OCI-LY7 (cell line): ENCODE measurements at regions not wholly inside any gene's neighbourhood (a gene's known extent, or its start where the extent isn't known, plus 50 kb on each side); places are given as distances from the start of the nearest gene placed in this dataset.

ENCODE experiments used
- BruUV-seq: library from RNA; stranded (reverse); fragments of 400-500 nt; replicated peaks from 2 replicates; lab custom pipeline; 2021; lab: Mats Ljungman, UMichigan
- CTCF ChIA-PET: fragments of 300-600 bp; sonication (Branson Sonifier 250); formaldehyde crosslinking; loops from one replicate; lab custom pipeline; 2022; ENCODE audit warnings: antibody characterized with exemption; ENCODE audit not compliant: unreplicated experiment; lab: Charles Lee
- POLR2A ChIA-PET: fragments of 300-600 bp; sonication (Branson Sonifier 250); formaldehyde crosslinking; loops from one replicate; lab custom pipeline; 2022; ENCODE audit warnings: antibody characterized with exemption; lab: Charles Lee
- DNase-seq: peaks from one replicate; pipeline ENCODE4 v3.0.0-alpha.2; 2015; ENCODE audit warnings: low spot score
- H2AFZ ChIP-seq: fragments of 200-600 bp; sonication (generic), shearing (Covaris generic); 2 replicates; pipeline ENCODE4 v1.6.1; 2014; ENCODE audit warnings: mild to moderate bottlenecking, antibody characterized with exemption, low read length, moderate library complexity
- H3K27ac ChIP-seq: fragments of 200-600 bp; sonication (generic); 2 replicates; pipeline ENCODE4 v1.5.1; 2014; ENCODE audit warnings: mixed run types, low read depth, mild to moderate bottlenecking, moderate library complexity, low read length, inconsistent platforms; ENCODE audit not compliant: poor library complexity, severe bottlenecking
- H3K36me3 ChIP-seq: fragments of 200-600 bp; sonication (generic); 2 replicates; pipeline ENCODE4 v1.6.1; 2014; ENCODE audit warnings: mild to moderate bottlenecking, antibody characterized with exemption, low read length, moderate library complexity, mixed read lengths; ENCODE audit not compliant: insufficient read depth
- H3K4me1 ChIP-seq: fragments of 200-600 bp; sonication (generic); 2 replicates; pipeline ENCODE4 v1.5.1; 2014; ENCODE audit warnings: mild to moderate bottlenecking, low read length; ENCODE audit not compliant: insufficient read depth, poor library complexity, severe bottlenecking
- H3K4me2 ChIP-seq: fragments of 200-600 bp; sonication (generic); 2 replicates; pipeline ENCODE4 v1.6.1; 2014; ENCODE audit warnings: mild to moderate bottlenecking, low read length
- H3K4me3 ChIP-seq: fragments of 200-600 bp; sonication (generic); 2 replicates; pipeline ENCODE4 v1.5.1; 2014; ENCODE audit warnings: mild to moderate bottlenecking, low read depth, low read length; ENCODE audit not compliant: poor library complexity, severe bottlenecking
- H3K79me2 ChIP-seq: fragments of 200-600 bp; sonication (generic); 2 replicates; pipeline ENCODE4 v1.6.1; 2016; ENCODE audit warnings: low read depth, mild to moderate bottlenecking, low read length, moderate library complexity, mixed read lengths; ENCODE audit not compliant: insufficient read depth
- H3K9me2 ChIP-seq: fragments of 200-600 bp; sonication (generic); 2 replicates; pipeline ENCODE4 v1.6.1; 2016; ENCODE audit warnings: mild to moderate bottlenecking, low read length, mixed read lengths; ENCODE audit not compliant: insufficient read depth
- H3K9me3 ChIP-seq: fragments of 200-600 bp; sonication (generic); 2 replicates; pipeline ENCODE4 v1.6.1; 2014; ENCODE audit warnings: mild to moderate bottlenecking, mixed run types, low read length, mixed read lengths
- H4K20me1 ChIP-seq: fragments of 200-600 bp; sonication (generic); 2 replicates; pipeline ENCODE4 v1.6.1; 2014; ENCODE audit warnings: mild to moderate bottlenecking, antibody characterized with exemption, low read length, moderate library complexity, mixed read lengths; ENCODE audit not compliant: insufficient read depth
- EZH2phosphoT487 ChIP-seq: fragments of 200-600 bp; sonication (generic); IDR thresholded peaks from 2 replicates; pipeline ENCODE4 v1.6.1; 2018; ENCODE audit warnings: low read depth, borderline replicate concordance, mild to moderate bottlenecking, mixed run types, antibody characterized with exemption, low read length, moderate library complexity, mixed read lengths
- intact Hi-C: fragments of 100-400 bp; cut with micrococcal nuclease; formaldehyde crosslinking; loops from one replicate; pipeline ENCODE4 v1.10.0; 2022; ENCODE audit not compliant: unreplicated experiment
- TF ChIP-seq, protein P1 (sequence below): fragments of 200-600 bp; sonication (generic); conservative IDR thresholded peaks from 2 replicates; pipeline ENCODE4 v1.5.1; 2014; ENCODE audit warnings: mild to moderate bottlenecking, antibody characterized with exemption, low read length, moderate library complexity, mixed read lengths

DNA sequence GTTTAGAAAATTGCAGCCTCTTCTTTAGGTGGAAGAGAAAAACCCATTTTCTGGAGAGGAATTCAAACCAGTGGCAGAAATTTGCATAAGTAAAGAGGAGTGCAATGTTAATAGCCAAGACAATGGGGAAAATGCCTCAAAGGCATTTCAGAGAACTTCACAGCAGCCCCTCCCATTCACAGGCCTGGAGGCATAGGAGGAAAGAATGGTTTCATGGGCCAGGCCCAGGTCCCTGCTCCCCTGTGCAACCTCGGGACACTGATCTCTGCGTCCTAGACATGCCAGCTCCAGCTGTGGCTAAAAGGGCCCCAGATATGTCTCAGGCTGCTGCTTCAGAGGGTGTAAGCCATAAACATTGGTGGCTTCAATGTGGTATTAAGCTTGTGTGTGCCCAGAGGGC is 161.8 kb upstream of the CENPE start:
- H2AFZ ChIP-seq = no peak overlapping the region
- H3K79me2 ChIP-seq = no peaks in the 10 kb centered on the region
- H3K36me3 ChIP-seq = no peaks in the 10 kb centered on the region

DNA sequence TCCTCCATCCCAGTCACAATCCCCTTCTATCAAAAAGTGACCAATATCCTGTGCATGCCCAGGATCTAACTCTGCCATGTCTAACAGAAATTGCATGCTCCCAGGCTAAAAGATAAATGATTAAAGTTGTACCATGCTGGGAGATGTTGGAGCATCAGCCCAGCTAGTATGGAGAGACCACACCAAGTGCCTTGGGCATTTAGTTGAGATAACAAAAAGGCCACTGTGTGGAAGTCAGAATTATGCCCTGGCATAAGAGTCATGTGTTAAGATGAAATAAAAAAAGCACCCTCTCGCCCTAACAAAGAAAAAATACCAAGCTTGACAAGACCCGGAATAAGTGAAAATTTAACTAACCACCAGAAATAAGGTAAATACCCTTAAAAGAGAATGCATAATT is 155.9 kb upstream of the CENPE start:
- intact Hi-C loops = no loop called here
- BruUV-seq = no TSS peak
- CTCF ChIA-PET = no interaction called here

More for the DNA sequence above, 161.8 kb upstream of the CENPE start:
- ChIA-PET CTCF (no interaction called here), POLR2A (interaction anchor here (0.5 kb wide), 1 partner anchor 107 kb away, joined by 3 read pairs; no protein-coding TSS in a partner anchor)
- BruUV-seq = no TSS peak
- Histone ChIP-seq H3K4me3 (no peak overlapping the region), H3K4me2 (no peak overlapping the region), H3K9me3 (0 out of 2 replicates have a peak, but pooled peaks cover 10% of the 10 kb centered on the region), H3K9me2 (no peaks in the 10 kb centered on the region), H3K4me1 (no peaks in the 10 kb centered on the region), H4K20me1 (no peaks in the 10 kb centered on the region), H3K27ac (no peak overlapping the region)
- TF ChIP-seq, protein P1, sequence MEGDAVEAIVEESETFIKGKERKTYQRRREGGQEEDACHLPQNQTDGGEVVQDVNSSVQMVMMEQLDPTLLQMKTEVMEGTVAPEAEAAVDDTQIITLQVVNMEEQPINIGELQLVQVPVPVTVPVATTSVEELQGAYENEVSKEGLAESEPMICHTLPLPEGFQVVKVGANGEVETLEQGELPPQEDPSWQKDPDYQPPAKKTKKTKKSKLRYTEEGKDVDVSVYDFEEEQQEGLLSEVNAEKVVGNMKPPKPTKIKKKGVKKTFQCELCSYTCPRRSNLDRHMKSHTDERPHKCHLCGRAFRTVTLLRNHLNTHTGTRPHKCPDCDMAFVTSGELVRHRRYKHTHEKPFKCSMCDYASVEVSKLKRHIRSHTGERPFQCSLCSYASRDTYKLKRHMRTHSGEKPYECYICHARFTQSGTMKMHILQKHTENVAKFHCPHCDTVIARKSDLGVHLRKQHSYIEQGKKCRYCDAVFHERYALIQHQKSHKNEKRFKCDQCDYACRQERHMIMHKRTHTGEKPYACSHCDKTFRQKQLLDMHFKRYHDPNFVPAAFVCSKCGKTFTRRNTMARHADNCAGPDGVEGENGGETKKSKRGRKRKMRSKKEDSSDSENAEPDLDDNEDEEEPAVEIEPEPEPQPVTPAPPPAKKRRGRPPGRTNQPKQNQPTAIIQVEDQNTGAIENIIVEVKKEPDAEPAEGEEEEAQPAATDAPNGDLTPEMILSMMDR = no peak
- no peak for TF ChIP-seq EZH2phosphoT487
- no peak for DNase-seq
- intact Hi-C loops = no loop called here

DNA sequence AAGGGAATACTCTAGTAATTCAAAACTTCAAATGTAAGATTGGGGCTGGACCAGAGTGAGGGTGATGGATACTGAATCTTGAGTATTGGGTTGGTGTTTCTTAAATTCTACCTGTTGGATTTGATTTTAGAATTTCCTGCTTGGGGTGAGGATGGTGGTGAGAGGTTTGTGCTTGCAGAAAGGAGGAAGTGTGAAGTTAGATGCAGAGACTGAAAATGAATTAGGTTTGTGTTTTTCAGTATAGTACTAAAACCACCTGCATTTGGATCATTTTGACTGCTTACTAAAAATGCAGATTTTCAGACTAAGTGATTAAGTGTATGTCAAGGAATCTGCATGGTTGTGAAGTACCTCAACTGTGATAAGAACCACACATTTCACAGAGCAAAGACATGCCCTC is 131.5 kb upstream of the CENPE start:
- no peak overlapping the region for H3K27ac ChIP-seq
- H3K4me2 ChIP-seq = no peak overlapping the region
- H3K4me1 ChIP-seq = no peaks in the 10 kb centered on the region
- no peaks in the 10 kb centered on the region for H3K36me3 ChIP-seq
- no peaks in the 10 kb centered on the region for H3K9me3 ChIP-seq
- intact Hi-C loops = no loop called here
- no peak for DNase-seq
- H3K4me3 ChIP-seq = no peak overlapping the region
- no TSS peak for BruUV-seq
- no peaks in the 10 kb centered on the region for H4K20me1 ChIP-seq
- CTCF ChIA-PET = no interaction called here
- H2AFZ ChIP-seq = no peak overlapping the region
- H3K79me2 ChIP-seq = no peaks in the 10 kb centered on the region
- TF ChIP-seq, protein P1 = no peak
- no peak for TF ChIP-seq EZH2phosphoT487
- POLR2A ChIA-PET = no interaction called here
- no peaks in the 10 kb centered on the region for H3K9me2 ChIP-seq

More for the DNA sequence above, 155.9 kb upstream of the CENPE start:
- no peaks in the 10 kb centered on the region for H3K79me2 ChIP-seq
- H3K4me3 ChIP-seq = no peak overlapping the region
- no peaks in the 10 kb centered on the region for H4K20me1 ChIP-seq
- no peaks in the 10 kb centered on the region for H3K4me1 ChIP-seq
- TF ChIP-seq EZH2phosphoT487 = no peak
- TF ChIP-seq, protein P1 = no peak
- H3K36me3 ChIP-seq = no peaks in the 10 kb centered on the region
- DNase-seq = no peak
- H3K27ac ChIP-seq = no peak overlapping the region
- H3K9me2 ChIP-seq = no peaks in the 10 kb centered on the region
- no peaks in the 10 kb centered on the region for H3K9me3 ChIP-seq
- no peak overlapping the region for H3K4me2 ChIP-seq
- POLR2A ChIA-PET = no interaction called here
- H2AFZ ChIP-seq = no peak overlapping the region
